WTC11 (cell line): ENCODE measurements at regions not wholly inside any gene's neighbourhood (a gene's known extent, or its start where the extent isn't known, plus 50 kb on each side); places are given as distances from the start of the nearest gene placed in this dataset.

ENCODE experiments used
- ATAC-seq: fragments of 200-7000 bp; cut with Tn5 transposase; 2 replicates; pipeline ENCODE4 v1.10.0; 2021; ENCODE audit warnings: mild to moderate bottlenecking, moderate library complexity
- CTCF ChIA-PET: fragments of 300-600 bp; sonication (Branson Sonifier 250); formaldehyde crosslinking; loops from one replicate; lab custom pipeline; 2021; ENCODE audit warnings: antibody characterized with exemption; lab: Charles Lee
- POLR2A ChIA-PET: fragments of 350-600 bp; sonication (Branson Sonifier 250); formaldehyde crosslinking; loops from one replicate; lab custom pipeline; 2021; ENCODE audit warnings: antibody characterized with exemption; lab: Charles Lee
- DNase-seq: peaks from one replicate; pipeline ENCODE4 v3.0.0; 2021; ENCODE audit warnings: low spot score
- H3K27ac Mint-ChIP-seq: 2 replicates; pipeline ENCODE4 v1.8.0; 2021; ENCODE audit warnings: mixed read lengths
- H3K27me3 Mint-ChIP-seq: 2 replicates; pipeline ENCODE4 v1.8.0; 2021; ENCODE audit warnings: low read depth, mild to moderate bottlenecking, moderate library complexity, mixed read lengths
- H3K36me3 Mint-ChIP-seq: 2 replicates; pipeline ENCODE4 v1.8.0; 2021; ENCODE audit warnings: mixed read lengths
- H3K4me1 Mint-ChIP-seq: 2 replicates; pipeline ENCODE4 v1.8.0; 2022; ENCODE audit warnings: mixed read lengths
- H3K4me3 Mint-ChIP-seq: 2 replicates; pipeline ENCODE4 v1.8.0; 2021; ENCODE audit warnings: mild to moderate bottlenecking, moderate library complexity, mixed read lengths
- H3K9me3 Mint-ChIP-seq: 2 replicates; pipeline ENCODE4 v1.8.0; 2021; ENCODE audit warnings: mixed read lengths
- ATF3 ChIP-seq: sonication (generic); formaldehyde crosslinking; conservative IDR thresholded peaks from 2 replicates; pipeline ENCODE4 v1.8.1; 2022; ENCODE audit warnings: mild to moderate bottlenecking, missing genetic modification reagents
- CREB1 ChIP-seq: sonication (generic); formaldehyde crosslinking; IDR thresholded peaks from 2 replicates; pipeline ENCODE4 v1.8.0; 2023; ENCODE audit warnings: mild to moderate bottlenecking, missing genetic modification reagents
- ELF4 ChIP-seq: sonication (generic); formaldehyde crosslinking; IDR thresholded peaks from 2 replicates; pipeline ENCODE4 v1.8.1; 2022; ENCODE audit warnings: low read depth, mild to moderate bottlenecking, moderate library complexity, missing genetic modification reagents
- ESRRA ChIP-seq: sonication (generic); formaldehyde crosslinking; IDR thresholded peaks from 2 replicates; pipeline ENCODE4 v1.8.1; 2022; ENCODE audit warnings: mild to moderate bottlenecking, missing genetic modification reagents, borderline replicate concordance
- MYBL2 ChIP-seq: sonication (generic); formaldehyde crosslinking; IDR thresholded peaks from 2 replicates; pipeline ENCODE4 v1.8.1; 2023; ENCODE audit warnings: mild to moderate bottlenecking, moderate library complexity, missing genetic modification reagents
- PRDM15 ChIP-seq: sonication (generic); formaldehyde crosslinking; IDR thresholded peaks from 2 replicates; pipeline ENCODE4 v1.8.0; 2022; ENCODE audit warnings: missing genetic modification reagents
- RELA ChIP-seq: sonication (generic); formaldehyde crosslinking; IDR thresholded peaks from 2 replicates; pipeline ENCODE4 v1.8.1; 2022; ENCODE audit warnings: missing genetic modification reagents, mild to moderate bottlenecking, borderline replicate concordance
- SMAD3 ChIP-seq: sonication (generic); formaldehyde crosslinking; IDR thresholded peaks from 2 replicates; pipeline ENCODE4 v1.8.0; 2022; ENCODE audit warnings: missing genetic modification reagents, mild to moderate bottlenecking, borderline replicate concordance
- TEAD1 ChIP-seq: sonication (generic); formaldehyde crosslinking; IDR thresholded peaks from 2 replicates; pipeline ENCODE4 v1.8.0; 2022; ENCODE audit warnings: mild to moderate bottlenecking, missing genetic modification reagents
- TEAD4 ChIP-seq: sonication (generic); formaldehyde crosslinking; IDR thresholded peaks from 2 replicates; pipeline ENCODE4 v1.8.0; 2022; ENCODE audit warnings: mild to moderate bottlenecking, missing genetic modification reagents
- ZBTB21 ChIP-seq: sonication (generic); formaldehyde crosslinking; IDR thresholded peaks from 2 replicates; pipeline ENCODE4 v1.8.1; 2023; ENCODE audit warnings: mild to moderate bottlenecking, missing genetic modification reagents, borderline replicate concordance
- TF ChIP-seq, protein P1 (sequence below): fragments of 250-450 bp; sonication (Bioruptor Pico); IDR thresholded peaks from 2 replicates; pipeline ENCODE4 v1.9.0; 2021; ENCODE audit warnings: mild to moderate bottlenecking, borderline replicate concordance
- TF ChIP-seq, protein P2 (sequence below): fragments of 250-450 bp; sonication (Bioruptor Pico); IDR thresholded peaks from 2 replicates; pipeline ENCODE4 v2.1.2; 2022; ENCODE audit warnings: mild to moderate bottlenecking, moderate library complexity
- TF ChIP-seq, protein P3 (sequence below): sonication (generic); formaldehyde crosslinking; IDR thresholded peaks from 2 replicates; pipeline ENCODE4 v1.8.1; 2023; ENCODE audit warnings: mild to moderate bottlenecking, missing genetic modification reagents, moderate library complexity
- TF ChIP-seq, protein P4 (sequence below): sonication (generic); formaldehyde crosslinking; IDR thresholded peaks from 2 replicates; pipeline ENCODE4 v1.8.1; 2023; ENCODE audit warnings: mild to moderate bottlenecking, missing genetic modification reagents

GRCh38 chr5:135776457-135776856 lies 58.0 kb upstream of the SLC25A48 start:
- peaks cover 44% of the 10 kb centered on the region for H3K9me3 Mint-ChIP-seq
- H3K36me3 Mint-ChIP-seq, result no peaks in the 10 kb centered on the region
- ChIA-PET POLR2A (no interaction called here), CTCF (no interaction called here)
- H3K4me3 Mint-ChIP-seq, result no peak overlapping the region
- DNase-seq (no peak), ATAC-seq (no peak)
- no peaks in the 10 kb centered on the region for H3K4me1 Mint-ChIP-seq
- TF ChIP-seq TEAD1 (CRISPR knock-in tag) (no peak), RELA (CRISPR knock-in tag) (no peak), PRDM15 (CRISPR knock-in tag) (no peak), ATF3 (CRISPR knock-in tag) (no peak), ESRRA (CRISPR knock-in tag) (no peak), SMAD3 (CRISPR knock-in tag) (no peak), CREB1 (CRISPR knock-in tag) (no peak), TEAD4 (no peak), MYBL2 (no peak), ZBTB21 (no peak), ELF4 (CRISPR knock-in tag) (no peak)
- TF ChIP-seq, protein P1, sequence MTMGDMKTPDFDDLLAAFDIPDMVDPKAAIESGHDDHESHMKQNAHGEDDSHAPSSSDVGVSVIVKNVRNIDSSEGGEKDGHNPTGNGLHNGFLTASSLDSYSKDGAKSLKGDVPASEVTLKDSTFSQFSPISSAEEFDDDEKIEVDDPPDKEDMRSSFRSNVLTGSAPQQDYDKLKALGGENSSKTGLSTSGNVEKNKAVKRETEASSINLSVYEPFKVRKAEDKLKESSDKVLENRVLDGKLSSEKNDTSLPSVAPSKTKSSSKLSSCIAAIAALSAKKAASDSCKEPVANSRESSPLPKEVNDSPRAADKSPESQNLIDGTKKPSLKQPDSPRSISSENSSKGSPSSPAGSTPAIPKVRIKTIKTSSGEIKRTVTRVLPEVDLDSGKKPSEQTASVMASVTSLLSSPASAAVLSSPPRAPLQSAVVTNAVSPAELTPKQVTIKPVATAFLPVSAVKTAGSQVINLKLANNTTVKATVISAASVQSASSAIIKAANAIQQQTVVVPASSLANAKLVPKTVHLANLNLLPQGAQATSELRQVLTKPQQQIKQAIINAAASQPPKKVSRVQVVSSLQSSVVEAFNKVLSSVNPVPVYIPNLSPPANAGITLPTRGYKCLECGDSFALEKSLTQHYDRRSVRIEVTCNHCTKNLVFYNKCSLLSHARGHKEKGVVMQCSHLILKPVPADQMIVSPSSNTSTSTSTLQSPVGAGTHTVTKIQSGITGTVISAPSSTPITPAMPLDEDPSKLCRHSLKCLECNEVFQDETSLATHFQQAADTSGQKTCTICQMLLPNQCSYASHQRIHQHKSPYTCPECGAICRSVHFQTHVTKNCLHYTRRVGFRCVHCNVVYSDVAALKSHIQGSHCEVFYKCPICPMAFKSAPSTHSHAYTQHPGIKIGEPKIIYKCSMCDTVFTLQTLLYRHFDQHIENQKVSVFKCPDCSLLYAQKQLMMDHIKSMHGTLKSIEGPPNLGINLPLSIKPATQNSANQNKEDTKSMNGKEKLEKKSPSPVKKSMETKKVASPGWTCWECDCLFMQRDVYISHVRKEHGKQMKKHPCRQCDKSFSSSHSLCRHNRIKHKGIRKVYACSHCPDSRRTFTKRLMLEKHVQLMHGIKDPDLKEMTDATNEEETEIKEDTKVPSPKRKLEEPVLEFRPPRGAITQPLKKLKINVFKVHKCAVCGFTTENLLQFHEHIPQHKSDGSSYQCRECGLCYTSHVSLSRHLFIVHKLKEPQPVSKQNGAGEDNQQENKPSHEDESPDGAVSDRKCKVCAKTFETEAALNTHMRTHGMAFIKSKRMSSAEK (CRISPR knock-in tag), result no peak
- TF ChIP-seq, protein P2, sequence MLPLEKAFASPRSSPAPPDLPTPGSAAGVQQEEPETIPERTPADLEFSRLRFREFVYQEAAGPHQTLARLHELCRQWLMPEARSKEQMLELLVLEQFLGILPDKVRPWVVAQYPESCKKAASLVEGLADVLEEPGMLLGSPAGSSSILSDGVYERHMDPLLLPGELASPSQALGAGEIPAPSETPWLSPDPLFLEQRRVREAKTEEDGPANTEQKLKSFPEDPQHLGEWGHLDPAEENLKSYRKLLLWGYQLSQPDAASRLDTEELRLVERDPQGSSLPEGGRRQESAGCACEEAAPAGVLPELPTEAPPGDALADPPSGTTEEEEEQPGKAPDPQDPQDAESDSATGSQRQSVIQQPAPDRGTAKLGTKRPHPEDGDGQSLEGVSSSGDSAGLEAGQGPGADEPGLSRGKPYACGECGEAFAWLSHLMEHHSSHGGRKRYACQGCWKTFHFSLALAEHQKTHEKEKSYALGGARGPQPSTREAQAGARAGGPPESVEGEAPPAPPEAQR (CRISPR knock-in tag), result no peak
- TF ChIP-seq, protein P3, sequence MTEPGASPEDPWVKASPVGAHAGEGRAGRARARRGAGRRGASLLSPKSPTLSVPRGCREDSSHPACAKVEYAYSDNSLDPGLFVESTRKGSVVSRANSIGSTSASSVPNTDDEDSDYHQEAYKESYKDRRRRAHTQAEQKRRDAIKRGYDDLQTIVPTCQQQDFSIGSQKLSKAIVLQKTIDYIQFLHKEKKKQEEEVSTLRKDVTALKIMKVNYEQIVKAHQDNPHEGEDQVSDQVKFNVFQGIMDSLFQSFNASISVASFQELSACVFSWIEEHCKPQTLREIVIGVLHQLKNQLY, result no peak
- TF ChIP-seq, protein P4, sequence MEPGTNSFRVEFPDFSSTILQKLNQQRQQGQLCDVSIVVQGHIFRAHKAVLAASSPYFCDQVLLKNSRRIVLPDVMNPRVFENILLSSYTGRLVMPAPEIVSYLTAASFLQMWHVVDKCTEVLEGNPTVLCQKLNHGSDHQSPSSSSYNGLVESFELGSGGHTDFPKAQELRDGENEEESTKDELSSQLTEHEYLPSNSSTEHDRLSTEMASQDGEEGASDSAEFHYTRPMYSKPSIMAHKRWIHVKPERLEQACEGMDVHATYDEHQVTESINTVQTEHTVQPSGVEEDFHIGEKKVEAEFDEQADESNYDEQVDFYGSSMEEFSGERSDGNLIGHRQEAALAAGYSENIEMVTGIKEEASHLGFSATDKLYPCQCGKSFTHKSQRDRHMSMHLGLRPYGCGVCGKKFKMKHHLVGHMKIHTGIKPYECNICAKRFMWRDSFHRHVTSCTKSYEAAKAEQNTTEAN (CRISPR knock-in tag), result no peak
- H3K27ac Mint-ChIP-seq, result no peak overlapping the region
- no peaks in the 10 kb centered on the region for H3K27me3 Mint-ChIP-seq
